HG03025 (cell line): ENCODE measurements at regions not wholly inside any gene's neighbourhood (a gene's known extent, or its start where the extent isn't known, plus 50 kb on each side); places are given as distances from the start of the nearest gene placed in this dataset.

Experiments used
- ATAC-seq: cut with Tn5 transposase; IDR thresholded peaks from one replicate; pipeline ENCODE4 v1.9.1; 2021; ENCODE audit warnings: mild to moderate bottlenecking, moderate library complexity; ENCODE audit not compliant: unreplicated experiment, low FRiP score

- ATAC-seq, result no peak
These were observed 492.2 kb downstream of the ENC1 start for GRCh38 chr5:74148321-74148720.

GRCh38 chr5:74146796-74147195 is 493.7 kb downstream of the ENC1 start:
- no peak for ATAC-seq

DNA sequence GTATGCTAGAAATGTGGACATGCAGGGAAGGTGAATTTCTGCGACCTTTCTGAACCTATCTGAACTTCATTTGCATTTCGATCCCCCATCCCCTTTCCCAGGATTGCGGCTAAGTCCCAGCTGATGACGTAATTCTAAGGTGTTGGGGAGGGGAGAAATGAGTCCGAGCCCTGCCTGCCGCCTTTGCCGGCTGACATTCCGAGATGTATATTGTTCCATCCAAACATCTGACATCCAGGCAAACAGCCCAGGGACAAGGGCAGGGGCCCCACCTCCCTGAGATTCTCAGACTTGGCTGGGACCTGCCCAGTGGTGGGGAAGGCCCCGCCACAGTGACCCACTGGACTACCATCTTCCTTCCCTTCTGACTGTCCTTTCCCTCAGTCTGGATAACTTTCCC is 494.6 kb downstream of the ENC1 start:
- ATAC-seq, result no peak

DNA sequence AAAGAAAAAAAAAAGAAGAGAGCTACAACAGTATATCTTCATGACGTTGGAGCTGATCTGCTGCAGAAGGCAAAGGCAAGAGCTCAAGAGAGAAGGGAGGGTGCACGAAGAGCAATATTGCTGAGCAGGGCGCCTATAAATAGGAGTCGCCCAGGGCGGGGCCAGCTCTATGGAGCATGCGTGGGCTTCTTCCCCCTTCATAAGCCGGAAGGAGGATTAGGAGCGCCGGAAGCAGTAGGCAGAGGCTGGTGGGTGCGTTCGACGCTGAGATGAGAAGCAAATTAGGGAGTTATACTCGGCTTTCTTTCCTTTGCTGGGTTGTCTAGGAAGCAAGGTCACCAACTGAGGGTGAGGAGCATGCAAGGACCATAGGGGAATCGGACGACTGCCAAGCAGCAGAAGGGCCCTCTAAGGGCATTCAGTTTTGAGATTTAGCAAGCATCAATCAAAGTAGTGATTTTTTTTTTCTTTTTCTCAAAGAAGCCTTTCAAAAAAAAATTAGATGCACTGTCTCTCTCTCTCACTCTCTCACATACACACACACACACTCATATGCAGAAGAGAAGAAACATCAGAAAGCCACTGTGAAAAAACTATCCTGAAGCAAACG is 496.7 kb downstream of the ENC1 start:
- ATAC-seq, result no peak

DNA sequence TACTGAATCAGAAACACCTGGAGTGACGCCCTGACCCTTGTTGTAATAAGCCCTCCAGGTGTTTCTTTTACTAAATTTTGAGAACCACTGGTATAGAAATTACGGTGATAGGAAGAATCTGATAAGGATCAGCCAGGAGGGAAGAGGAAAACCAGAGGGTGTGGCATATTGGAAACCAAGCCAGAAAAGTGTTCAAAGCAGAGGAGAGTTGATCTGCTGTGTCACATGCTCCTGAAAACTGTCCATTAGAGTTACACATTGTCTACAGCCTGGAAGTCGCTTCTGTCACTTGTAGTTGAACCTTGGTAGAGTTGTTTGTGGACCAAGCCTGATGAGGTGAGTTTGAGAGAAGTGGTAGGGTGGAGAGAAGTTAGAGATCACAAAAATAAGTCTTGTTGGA is 497.4 kb downstream of the ENC1 start:
- no peak for ATAC-seq

- no peak for ATAC-seq
These were observed 499.5 kb downstream of the ENC1 start for GRCh38 chr5:74141053-74141452.

DNA sequence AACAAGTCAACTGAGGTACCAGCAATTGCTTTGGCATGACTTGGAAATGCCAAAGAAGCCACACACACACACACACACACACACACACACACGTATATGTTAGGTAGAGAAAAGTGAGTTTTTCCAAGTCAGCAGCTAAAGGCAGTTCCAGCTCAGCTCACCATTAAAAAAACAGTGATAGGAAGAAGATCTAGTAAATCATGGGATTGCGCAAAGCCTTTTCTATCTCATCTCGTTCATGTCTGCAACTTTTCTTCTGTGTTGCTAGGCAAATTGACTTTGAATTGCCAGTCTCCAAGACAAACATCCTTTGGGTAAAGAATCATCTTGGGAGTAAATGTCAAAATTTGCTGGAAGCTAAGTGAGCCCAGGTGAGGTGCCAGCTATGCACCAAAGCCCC is 500.1 kb downstream of the ENC1 start:
- no peak for ATAC-seq

- ATAC-seq, result no peak
These were observed 500.9 kb downstream of the ENC1 start for GRCh38 chr5:74139589-74139988.

GRCh38 chr5:74138721-74139120 is 501.8 kb downstream of the ENC1 start:
- ATAC-seq, result no peak

- ATAC-seq, result no peak
These were observed 504.2 kb downstream of the ENC1 start for GRCh38 chr5:74136276-74136825.

- ATAC-seq, result no peak
These were observed 505.5 kb downstream of the ENC1 start for GRCh38 chr5:74135033-74135432.

DNA sequence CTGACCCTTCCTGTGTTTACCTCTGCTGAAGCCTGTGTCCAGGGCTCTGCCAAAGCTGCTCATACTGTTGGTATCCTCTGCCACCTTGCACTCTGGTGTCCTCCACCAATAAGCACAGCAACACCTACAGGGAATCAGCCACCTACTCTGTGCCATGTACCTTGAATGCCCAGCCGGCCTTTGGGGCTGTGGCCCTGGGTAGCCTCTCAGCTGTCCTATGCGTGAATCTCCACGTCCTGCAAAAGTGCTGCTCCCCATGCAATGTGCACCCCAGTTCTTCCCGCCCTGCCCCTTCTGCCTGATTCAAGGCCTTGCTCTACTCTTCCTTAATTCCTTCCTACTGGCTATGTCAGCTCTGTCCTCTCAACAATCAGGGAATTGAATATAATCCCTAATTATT is 506.5 kb downstream of the ARHGEF28 start:
- ATAC-seq, result no peak

DNA sequence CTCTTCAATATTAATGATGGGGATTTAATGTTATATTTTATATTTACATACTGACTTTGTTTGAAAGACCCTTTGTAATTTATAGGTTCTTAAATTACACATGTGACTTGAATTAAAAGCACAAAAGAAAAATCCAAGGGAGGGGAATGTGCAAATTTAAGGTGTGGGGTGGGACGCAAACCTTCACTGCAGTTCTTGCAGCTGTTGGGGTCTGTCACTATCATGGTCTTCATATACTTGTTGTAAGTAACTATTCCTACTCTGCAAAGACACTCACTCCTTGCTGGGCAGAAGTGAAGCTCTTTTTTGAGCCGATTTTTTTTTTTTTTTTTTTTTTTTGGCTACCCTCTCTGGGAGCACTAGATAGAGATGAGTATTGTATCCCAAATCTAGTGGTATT is 505.3 kb downstream of the ARHGEF28 start:
- no peak for ATAC-seq

DNA sequence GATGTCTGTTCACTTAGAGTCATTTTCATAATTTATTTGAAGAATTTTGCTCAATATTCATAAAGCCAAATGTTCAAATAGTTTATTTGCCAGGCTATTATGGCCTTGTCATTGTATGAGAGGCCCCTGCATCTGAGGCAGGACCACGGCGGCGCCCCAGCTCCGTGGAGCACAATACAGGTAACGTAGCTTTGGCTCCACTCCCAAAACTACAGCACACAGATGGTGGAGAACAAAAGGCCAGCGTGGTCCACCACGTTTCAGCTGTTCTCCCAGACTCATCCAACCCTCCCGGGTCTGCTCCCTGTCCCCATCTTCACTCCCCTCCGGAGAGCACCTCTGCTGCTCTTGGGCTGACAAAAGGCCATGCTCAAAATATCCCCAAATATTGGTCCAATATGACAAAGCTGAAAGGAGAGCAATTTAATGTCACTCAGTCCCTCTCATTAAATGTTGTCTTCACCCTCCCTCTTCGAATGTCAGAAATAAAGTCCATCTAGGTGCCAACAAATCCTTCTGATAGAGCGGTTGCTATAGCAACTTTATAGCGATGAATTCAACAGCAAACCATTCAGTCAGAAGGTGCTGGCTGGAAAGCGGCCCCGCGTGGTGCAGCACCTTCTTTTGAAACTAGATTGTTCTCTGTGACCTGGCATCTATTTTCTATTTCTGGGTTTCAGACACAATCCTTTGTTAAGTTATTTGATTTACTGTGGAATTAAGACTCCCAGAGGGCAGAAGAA is 504.3 kb downstream of the ARHGEF28 start:
- no peak for ATAC-seq

- no peak for ATAC-seq
These were observed 501.7 kb downstream of the ARHGEF28 start for GRCh38 chr5:74127381-74128320.

- no peak for ATAC-seq
These were observed 500.3 kb downstream of the ARHGEF28 start for GRCh38 chr5:74126294-74126693.

- no peak for ATAC-seq
These were observed 498.8 kb downstream of the ARHGEF28 start for GRCh38 chr5:74124826-74125225.

DNA sequence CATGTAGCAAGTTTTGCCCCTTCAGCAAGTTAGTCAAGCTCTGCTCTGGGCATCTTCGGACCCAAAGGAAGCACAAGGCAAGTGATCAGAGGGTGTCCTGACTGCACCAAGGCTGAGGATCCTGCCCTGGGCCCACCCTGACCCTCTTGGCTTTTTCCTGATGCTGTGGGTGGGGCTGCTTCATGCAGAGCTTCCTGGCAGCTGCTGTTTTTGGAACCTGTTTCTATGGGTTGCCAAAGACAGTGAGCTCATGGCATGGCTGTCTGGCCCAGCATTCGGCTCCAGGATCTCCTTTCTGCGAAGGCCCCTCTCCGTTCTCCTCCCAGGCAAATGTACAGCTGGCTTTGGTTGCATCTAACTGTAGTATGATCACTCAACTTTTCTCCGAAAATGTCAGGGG is 497.9 kb downstream of the ARHGEF28 start:
- no peak for ATAC-seq

DNA sequence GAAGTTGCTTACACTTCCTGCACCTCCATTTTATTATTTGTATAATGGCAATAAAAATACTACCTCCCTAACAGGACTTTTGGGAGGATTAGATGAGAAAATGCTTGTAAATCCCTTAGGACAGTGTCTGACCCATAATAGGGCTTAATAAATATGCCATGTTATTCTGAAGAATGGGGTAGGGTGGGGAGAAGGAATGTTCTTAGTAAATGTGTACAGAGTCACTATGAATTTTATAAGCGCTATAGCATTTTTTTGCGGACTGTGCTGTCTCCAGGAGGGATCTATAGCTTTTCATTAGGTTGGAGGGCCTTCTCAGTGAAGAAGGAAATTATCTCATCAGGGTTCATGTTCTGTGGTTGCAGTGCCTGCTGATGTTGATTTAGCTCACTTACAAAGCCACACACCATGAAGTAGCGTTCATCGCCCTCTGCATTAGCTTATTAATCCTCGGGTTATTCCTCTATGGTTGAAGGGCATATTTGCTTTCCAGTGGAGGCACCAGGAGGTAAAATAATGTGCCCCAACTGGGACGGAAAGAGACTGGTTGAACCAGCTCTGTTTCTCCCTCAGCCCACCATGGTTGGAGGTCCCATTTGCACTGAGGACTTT is 497.1 kb downstream of the ARHGEF28 start:
- ATAC-seq, result no peak

DNA sequence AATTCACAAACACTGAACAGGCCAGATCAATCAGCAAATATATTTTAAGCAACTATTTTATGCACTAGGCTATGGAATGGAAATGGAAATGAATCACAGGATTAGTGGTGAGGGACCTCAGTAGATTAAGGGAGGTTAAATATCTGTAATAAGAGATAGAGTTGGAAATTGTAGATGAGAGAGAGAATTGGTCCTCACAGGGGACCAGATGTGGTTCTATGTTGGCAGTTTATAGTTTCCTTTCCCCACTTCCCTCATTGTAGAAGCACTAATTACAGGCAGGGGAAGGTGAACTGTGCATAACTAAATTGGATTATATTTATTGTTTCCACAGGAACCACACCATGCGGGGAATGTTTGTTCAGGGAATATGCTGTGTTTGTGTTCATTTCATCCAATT is 496.2 kb downstream of the ARHGEF28 start:
- ATAC-seq, result no peak

DNA sequence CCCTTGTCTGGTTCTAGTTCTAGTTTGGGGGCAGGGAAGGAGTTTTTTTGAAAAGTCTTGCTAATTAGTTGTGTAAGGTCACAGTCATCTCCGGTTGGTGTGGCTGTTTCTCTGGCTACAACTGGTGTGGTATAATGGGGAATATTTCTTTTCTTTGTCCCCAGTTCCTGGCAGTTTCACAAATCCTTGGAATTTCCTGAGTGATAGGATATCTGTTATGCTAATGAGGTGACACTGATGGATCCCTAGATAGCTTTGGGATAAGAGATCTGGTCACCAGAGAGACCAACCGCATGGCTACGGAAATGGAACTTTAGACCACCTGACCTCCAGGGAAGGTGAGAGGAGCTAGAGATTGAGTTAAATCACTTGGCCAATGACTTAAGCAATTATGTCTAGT is 494.6 kb downstream of the ARHGEF28 start:
- no peak for ATAC-seq
